ENCODE measurements at regions not wholly inside any gene's neighbourhood (a gene's known extent, or its start where the extent isn't known, plus 50 kb on each side); places are given as distances from the start of the nearest gene placed in this dataset.

DNA sequence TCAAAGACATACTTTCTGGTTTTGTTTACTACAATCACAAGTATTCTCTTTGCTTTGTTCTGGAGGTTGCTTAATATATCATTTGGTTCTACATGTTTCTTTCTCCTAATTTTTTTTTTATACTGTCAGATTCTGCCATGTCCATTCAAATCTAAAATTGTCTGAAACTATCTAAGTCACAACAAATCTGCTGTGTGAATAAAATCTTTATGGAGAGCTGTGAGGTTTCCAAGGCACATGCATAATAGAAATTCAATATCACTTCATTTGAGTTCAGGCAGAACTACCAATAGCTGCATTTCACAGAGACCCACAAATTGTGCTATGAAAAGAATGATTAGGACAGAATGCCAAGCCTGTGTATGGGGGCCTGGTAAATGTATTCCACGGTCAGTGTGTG lies 346.9 kb upstream of the ARRDC3 start:
- TF ChIP-seq CBFB (CRISPR knock-in tag; IDR thresholded peaks at IDR 0.05; ENCODE audit: low read depth), result no peak
- no peak for TF ChIP-seq CTCF (IDR thresholded peaks at IDR 0.05)
- TF ChIP-seq ETV6 (CRISPR knock-in tag; IDR thresholded peaks at IDR 0.05), result no peak
- no peak for TF ChIP-seq NFE2L1 (CRISPR knock-in tag; IDR thresholded peaks at IDR 0.05)
- no peak for TF ChIP-seq CREB1 (CRISPR knock-in tag; IDR thresholded peaks at IDR 0.05)
- TF ChIP-seq, protein P1, sequence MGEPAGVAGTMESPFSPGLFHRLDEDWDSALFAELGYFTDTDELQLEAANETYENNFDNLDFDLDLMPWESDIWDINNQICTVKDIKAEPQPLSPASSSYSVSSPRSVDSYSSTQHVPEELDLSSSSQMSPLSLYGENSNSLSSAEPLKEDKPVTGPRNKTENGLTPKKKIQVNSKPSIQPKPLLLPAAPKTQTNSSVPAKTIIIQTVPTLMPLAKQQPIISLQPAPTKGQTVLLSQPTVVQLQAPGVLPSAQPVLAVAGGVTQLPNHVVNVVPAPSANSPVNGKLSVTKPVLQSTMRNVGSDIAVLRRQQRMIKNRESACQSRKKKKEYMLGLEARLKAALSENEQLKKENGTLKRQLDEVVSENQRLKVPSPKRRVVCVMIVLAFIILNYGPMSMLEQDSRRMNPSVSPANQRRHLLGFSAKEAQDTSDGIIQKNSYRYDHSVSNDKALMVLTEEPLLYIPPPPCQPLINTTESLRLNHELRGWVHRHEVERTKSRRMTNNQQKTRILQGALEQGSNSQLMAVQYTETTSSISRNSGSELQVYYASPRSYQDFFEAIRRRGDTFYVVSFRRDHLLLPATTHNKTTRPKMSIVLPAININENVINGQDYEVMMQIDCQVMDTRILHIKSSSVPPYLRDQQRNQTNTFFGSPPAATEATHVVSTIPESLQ (CRISPR knock-in tag; IDR thresholded peaks at IDR 0.05), result no peak
- TF ChIP-seq NR1H2 (CRISPR knock-in tag; IDR thresholded peaks at IDR 0.05), result no peak
- TF ChIP-seq ELF4 (CRISPR knock-in tag; IDR thresholded peaks at IDR 0.05; ENCODE audit: low read depth), result no peak
- no peak for TF ChIP-seq ZNF232 (CRISPR knock-in tag; IDR thresholded peaks at IDR 0.05)
- TF ChIP-seq, protein P2, sequence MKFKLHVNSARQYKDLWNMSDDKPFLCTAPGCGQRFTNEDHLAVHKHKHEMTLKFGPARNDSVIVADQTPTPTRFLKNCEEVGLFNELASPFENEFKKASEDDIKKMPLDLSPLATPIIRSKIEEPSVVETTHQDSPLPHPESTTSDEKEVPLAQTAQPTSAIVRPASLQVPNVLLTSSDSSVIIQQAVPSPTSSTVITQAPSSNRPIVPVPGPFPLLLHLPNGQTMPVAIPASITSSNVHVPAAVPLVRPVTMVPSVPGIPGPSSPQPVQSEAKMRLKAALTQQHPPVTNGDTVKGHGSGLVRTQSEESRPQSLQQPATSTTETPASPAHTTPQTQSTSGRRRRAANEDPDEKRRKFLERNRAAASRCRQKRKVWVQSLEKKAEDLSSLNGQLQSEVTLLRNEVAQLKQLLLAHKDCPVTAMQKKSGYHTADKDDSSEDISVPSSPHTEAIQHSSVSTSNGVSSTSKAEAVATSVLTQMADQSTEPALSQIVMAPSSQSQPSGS (CRISPR knock-in tag; IDR thresholded peaks at IDR 0.05; ENCODE audit: borderline replicate concordance, low read depth), result no peak
- no peak for TF ChIP-seq TEAD4 (CRISPR knock-in tag; IDR thresholded peaks at IDR 0.05)
- TF ChIP-seq TCF7 (CRISPR knock-in tag; IDR thresholded peaks at IDR 0.05; ENCODE audit: low read depth), result no peak
